Skeletal muscle tissue (tissue), 3 donors: ENCODE measurements at regions not wholly inside any gene's neighbourhood (a gene's known extent, or its start where the extent isn't known, plus 50 kb on each side); places are given as distances from the start of the nearest gene placed in this dataset.

Experiments
- H3K27ac ChIP-seq: one replicate; pipeline ENCODE4 v1.7.0; 2013; ENCODE audit warnings: mild to moderate bottlenecking, low read depth, low read length, inconsistent platforms
- H3K27me3 ChIP-seq, 3 donors: one replicate each; pipeline ENCODE4 v1.7.0; 2013; ENCODE audit warnings: low read length in 3 of 3; ENCODE audit not compliant: control insufficient read depth in 3 of 3, insufficient read depth in 3 of 3
- H3K36me3 ChIP-seq, 3 donors: one replicate each; pipeline ENCODE4 v1.7.0; 2013; ENCODE audit warnings: low read length in 3 of 3; ENCODE audit not compliant: control insufficient read depth in 3 of 3, insufficient read depth in 3 of 3
- H3K4me1 ChIP-seq, 3 donors: one replicate each; pipeline ENCODE4 v1.7.0; 2013; ENCODE audit warnings: low read length in 3 of 3, mild to moderate bottlenecking in 3 of 3; ENCODE audit not compliant: control insufficient read depth in 3 of 3, insufficient read depth in 3 of 3
- H3K4me3 ChIP-seq, 3 donors: one replicate each; pipeline ENCODE4 v1.7.0; 2013; ENCODE audit warnings: low read length in 3 of 3
- H3K9ac ChIP-seq, 3 donors: one replicate each; pipeline ENCODE4 v1.7.0; 2013; ENCODE audit warnings: low read length in 3 of 3, mild to moderate bottlenecking in 3 of 3, moderate library complexity in 2 of 3, low read depth in 1 of 3
- H3K9me3 ChIP-seq, 3 donors: one replicate each; pipeline ENCODE4 v1.7.0; 2013; ENCODE audit warnings: low read length in 3 of 3; ENCODE audit not compliant: control insufficient read depth in 3 of 3
- donor health status: Osteomylitis.

- no peak overlapping the region for H3K27ac ChIP-seq
- no peaks in the 10 kb centered on the region for H3K36me3 ChIP-seq
- no peak overlapping the region for H3K9ac ChIP-seq
- H3K4me3 ChIP-seq = no peak overlapping the region
- peaks cover 5 to 12% (median 9%) of the 10 kb centered on the region in 3 donors for H3K4me1 ChIP-seq
- H3K9me3 ChIP-seq = no peaks in the 10 kb centered on the region
- no peaks in the 10 kb centered on the region for H3K27me3 ChIP-seq
Measured at GRCh38 chr13:40186041-40186440, 480.4 kb downstream of the FOXO1 start.

DNA sequence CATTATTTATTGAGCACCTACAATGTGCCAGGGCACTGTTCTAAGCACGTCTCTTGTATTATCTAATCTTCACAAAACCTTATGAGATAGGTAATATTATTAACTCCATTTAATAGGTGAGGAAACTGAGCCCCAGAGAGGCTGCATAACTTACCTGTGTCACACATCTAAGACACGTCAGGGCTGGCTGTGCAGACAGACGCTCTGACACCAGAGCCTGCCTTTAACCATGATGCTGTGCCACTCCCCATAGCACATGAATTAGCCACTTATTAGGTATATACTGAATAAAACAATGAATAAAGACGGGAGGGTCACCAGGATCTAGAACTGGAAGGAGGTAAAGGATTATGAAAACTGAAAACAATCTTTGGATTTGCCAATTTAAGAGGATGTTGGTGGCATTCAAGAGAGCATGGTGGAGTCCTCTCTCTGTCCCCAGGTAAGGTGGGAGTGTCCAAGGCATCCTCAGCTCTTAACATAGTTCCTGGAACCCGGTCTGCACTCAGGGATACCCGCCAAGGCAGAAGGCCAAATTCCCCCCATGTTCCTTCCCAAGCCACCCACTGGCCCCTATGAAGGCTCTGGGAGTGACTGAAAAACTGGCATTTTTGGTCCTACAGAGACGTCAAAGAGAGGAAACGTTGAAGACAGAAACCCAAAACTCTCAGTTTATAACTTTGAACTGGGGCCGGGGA lies 479.7 kb downstream of the FOXO1 start:
- Histone ChIP-seq H3K4me1 (peaks cover 13 to 20% (median 15%) of the 10 kb centered on the region in 3 donors), H3K27ac (no peak overlapping the region), H3K36me3 (no peaks in the 10 kb centered on the region), H3K4me3 (no peak overlapping the region), H3K9ac (no peak overlapping the region), H3K27me3 (no peaks in the 10 kb centered on the region), H3K9me3 (no peaks in the 10 kb centered on the region)

GRCh38 chr13:40187324-40187795 lies 479.1 kb downstream of the FOXO1 start:
- Histone ChIP-seq H3K9me3 (no peaks in the 10 kb centered on the region), H3K4me1 (peaks cover 19 to 26% (median 20%) of the 10 kb centered on the region in 3 donors), H3K27ac (no peak overlapping the region), H3K9ac (no peak overlapping the region), H3K4me3 (no peak overlapping the region), H3K36me3 (no peaks in the 10 kb centered on the region), H3K27me3 (no peaks in the 10 kb centered on the region)

DNA sequence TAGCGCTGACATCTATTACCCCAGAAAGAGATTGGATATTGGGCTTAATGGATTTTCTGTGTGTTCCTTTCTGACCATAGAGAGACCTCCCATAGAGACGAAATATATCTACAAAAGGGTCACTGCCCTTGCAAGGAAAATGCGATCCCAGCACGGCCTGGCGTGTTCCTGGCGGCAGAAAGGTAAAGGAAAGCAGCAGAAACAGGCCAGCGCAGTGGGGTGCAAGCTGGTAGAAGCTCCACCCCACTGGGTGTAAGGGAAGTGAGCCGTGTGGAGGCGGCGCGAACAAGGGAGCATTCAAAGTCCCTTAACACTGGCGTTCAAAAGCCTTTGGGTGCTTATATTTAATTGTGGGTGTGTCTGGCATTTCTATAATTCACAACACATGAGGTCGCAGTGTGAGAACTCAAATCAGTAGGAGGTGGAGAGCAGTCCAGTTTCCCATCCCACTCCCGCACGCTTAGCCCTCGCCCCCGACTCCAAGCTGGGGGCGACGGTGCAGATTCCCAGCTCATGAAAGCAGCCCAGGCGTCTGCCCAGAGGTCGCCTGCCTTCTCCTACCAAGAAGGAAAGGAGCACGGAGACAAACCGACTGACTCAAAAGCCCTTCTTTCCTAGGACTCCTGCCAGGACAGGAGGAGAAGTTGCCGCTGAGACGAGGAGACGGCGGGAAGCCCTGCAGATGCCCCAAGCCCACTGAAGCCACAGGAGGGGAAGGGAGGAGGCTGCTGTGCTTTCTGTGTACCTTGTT lies 478.4 kb downstream of the FOXO1 start:
- Histone ChIP-seq H3K9ac (no peak overlapping the region), H3K27me3 (no peaks in the 10 kb centered on the region), H3K36me3 (no peaks in the 10 kb centered on the region), H3K27ac (no peak overlapping the region), H3K4me3 (no peak overlapping the region), H3K9me3 (no peaks in the 10 kb centered on the region), H3K4me1 (peaks cover 24 to 31% (median 25%) of the 10 kb centered on the region in 3 donors)

GRCh38 chr13:40189426-40189825 lies 477.0 kb downstream of the FOXO1 start:
- no peaks in the 10 kb centered on the region for H3K9me3 ChIP-seq
- no peaks in the 10 kb centered on the region for H3K36me3 ChIP-seq
- H3K27ac ChIP-seq = no peak overlapping the region
- peaks cover 33 to 42% (median 38%) of the 10 kb centered on the region in 3 donors for H3K4me1 ChIP-seq
- H3K27me3 ChIP-seq = no peaks in the 10 kb centered on the region
- H3K4me3 ChIP-seq = no peak overlapping the region
- no peak overlapping the region for H3K9ac ChIP-seq

DNA sequence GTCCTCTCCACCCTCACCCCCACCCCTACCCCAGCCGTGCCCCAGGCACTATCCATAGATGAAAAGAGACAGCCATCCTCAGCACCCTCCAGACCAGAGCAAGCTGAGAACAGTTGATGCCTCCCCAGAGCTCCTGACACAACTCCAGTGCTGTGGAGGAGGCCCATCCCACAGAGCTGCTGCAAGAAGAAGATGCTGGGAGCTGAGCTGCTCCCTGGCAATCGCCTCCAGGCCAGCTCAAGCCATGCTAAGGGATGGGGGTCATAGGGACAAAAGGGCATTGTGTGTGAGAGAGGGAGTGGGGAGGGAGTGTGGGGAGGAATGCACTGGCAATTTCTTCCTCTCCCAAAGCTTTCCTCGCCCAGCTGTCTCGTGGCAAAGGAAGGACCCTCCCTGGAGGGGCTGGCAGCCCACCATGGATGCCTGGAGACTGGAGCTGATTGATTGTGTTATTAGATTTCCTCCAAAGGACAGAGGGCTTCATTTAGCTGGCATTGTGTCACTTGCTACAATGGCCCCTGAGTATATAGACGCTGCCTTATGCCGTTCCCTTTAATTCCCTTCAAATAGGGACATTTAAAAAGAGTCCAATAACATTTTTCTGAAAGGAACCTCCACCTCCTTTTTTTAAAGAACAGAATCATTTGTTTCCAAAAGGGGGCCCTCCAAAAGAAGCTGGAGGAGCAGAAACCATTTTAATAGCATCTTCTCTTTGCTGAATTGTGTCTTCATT lies 476.4 kb downstream of the FOXO1 start:
- Histone ChIP-seq H3K4me3 (no peak overlapping the region), H3K4me1 (peaks cover 33 to 42% (median 41%) of the 10 kb centered on the region in 3 donors), H3K36me3 (no peaks in the 10 kb centered on the region), H3K9me3 (no peaks in the 10 kb centered on the region), H3K9ac (no peak overlapping the region), H3K27me3 (no peaks in the 10 kb centered on the region), H3K27ac (peak overlapping the region; percentile 45)

GRCh38 chr13:40190641-40191100 lies 475.8 kb downstream of the FOXO1 start:
- Histone ChIP-seq H3K9me3 (no peaks in the 10 kb centered on the region), H3K4me3 (no peak overlapping the region), H3K4me1 (peaks cover 33 to 42% (median 41%) of the 10 kb centered on the region in 3 donors), H3K27ac (peak overlapping the region; percentile 45), H3K36me3 (no peaks in the 10 kb centered on the region), H3K27me3 (no peaks in the 10 kb centered on the region), H3K9ac (peak overlapping the region in 1 of 3 donors; percentile 15)

- Histone ChIP-seq H3K9me3 (no peaks in the 10 kb centered on the region), H3K27ac (peak overlapping the region; percentile 45), H3K27me3 (no peaks in the 10 kb centered on the region), H3K4me3 (no peak overlapping the region), H3K9ac (no peak overlapping the region), H3K4me1 (peaks cover 33 to 42% (median 41%) of the 10 kb centered on the region in 3 donors), H3K36me3 (no peaks in the 10 kb centered on the region)
Measured at GRCh38 chr13:40191186-40191980, 475.1 kb downstream of the FOXO1 start.

DNA sequence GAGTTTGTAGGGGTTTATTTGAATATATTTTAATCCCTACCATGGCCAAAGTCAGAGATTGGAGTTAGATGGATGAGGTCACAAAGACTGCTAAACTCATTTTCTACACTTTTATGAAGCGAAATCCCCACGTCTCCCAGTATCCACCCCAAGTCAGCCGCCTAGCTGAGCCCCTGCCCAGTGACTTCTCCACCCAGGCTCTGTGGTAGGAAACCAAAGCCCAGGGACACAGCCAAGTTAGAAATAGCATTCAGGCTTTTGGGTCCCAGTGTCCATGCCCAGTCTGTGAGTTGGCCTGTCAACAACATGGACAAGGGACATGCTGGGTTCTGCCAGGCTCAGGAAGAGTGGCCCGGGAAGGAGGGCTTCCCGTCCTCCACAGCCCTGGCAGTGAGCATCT lies 474.0 kb downstream of the FOXO1 start:
- Histone ChIP-seq H3K9ac (no peak overlapping the region), H3K27ac (peak overlapping the region; percentile 37), H3K36me3 (no peaks in the 10 kb centered on the region), H3K9me3 (no peaks in the 10 kb centered on the region), H3K27me3 (no peaks in the 10 kb centered on the region), H3K4me3 (no peak overlapping the region), H3K4me1 (peaks cover 33 to 42% (median 41%) of the 10 kb centered on the region in 3 donors)
